ENCODE measurements at regions not wholly inside any gene's neighbourhood (a gene's known extent, or its start where the extent isn't known, plus 50 kb on each side); places are given as distances from the start of the nearest gene placed in this dataset.

GRCh38 chr1:221018414-221018813 is 139.2 kb downstream of the HLX start:
- Mint-ChIP-seq H3K36me3 (no peaks in the 10 kb centered on the region), H3K9me3 (peaks cover 0 to 2% of the 10 kb centered on the region in 2 donors), H3K4me3 (no peak overlapping the region), H3K4me1 (no peaks in the 10 kb centered on the region), H3K27ac (no peak overlapping the region), H3K27me3 (ENCODE audit: low read depth in 2 of 2) (no peaks in the 10 kb centered on the region)
- no peaks in the 10 kb centered on the region for H3K9me3 ChIP-seq (ENCODE audit: control insufficient read depth, insufficient read depth, low read length)
- H3K4me3 ChIP-seq (ENCODE audit: low read length), result no peak overlapping the region
- H3K4me1 ChIP-seq (ENCODE audit: control insufficient read depth, insufficient read depth, low read length), result no peaks in the 10 kb centered on the region
- no CpG with 5 or more reads among the region's 1 CpG for WGBS (ENCODE audit: insufficient coverage)
- H3K27ac ChIP-seq (ENCODE audit: low read length), result no peak overlapping the region
- DNase-seq (no peak), ATAC-seq (no peak)
- no peaks in the 10 kb centered on the region for H3K27me3 ChIP-seq (ENCODE audit: control insufficient read depth, insufficient read depth, low read length)
- no peak for TF ChIP-seq CTCF (IDR thresholded peaks at IDR 0.05)
- H3K36me3 ChIP-seq (ENCODE audit: control insufficient read depth, insufficient read depth, low read length), result no peaks in the 10 kb centered on the region
- intact Hi-C loops (cut with micrococcal nuclease), result no loop called here

GRCh38 chr1:221022331-221022730 is 143.1 kb downstream of the HLX start:
- Histone ChIP-seq H3K4me1 (ENCODE audit: control insufficient read depth, insufficient read depth, low read length) (no peaks in the 10 kb centered on the region), H3K36me3 (ENCODE audit: control insufficient read depth, insufficient read depth, low read length) (no peaks in the 10 kb centered on the region), H3K27ac (ENCODE audit: low read length) (no peak overlapping the region), H3K27me3 (ENCODE audit: control insufficient read depth, insufficient read depth, low read length) (no peaks in the 10 kb centered on the region), H3K4me3 (ENCODE audit: low read length) (no peak overlapping the region), H3K9me3 (ENCODE audit: control insufficient read depth, insufficient read depth, low read length) (no peaks in the 10 kb centered on the region)
- H3K36me3 Mint-ChIP-seq, result no peaks in the 10 kb centered on the region
- no peak for ATAC-seq
- no peak overlapping the region for H3K27ac Mint-ChIP-seq
- no peaks in the 10 kb centered on the region for H3K4me1 Mint-ChIP-seq
- intact Hi-C loops (cut with micrococcal nuclease), result no loop called here
- WGBS (ENCODE audit: insufficient coverage), result 91% methylated on average over 2 of the region's 3 CpGs
- peaks cover 0 to 2% of the 10 kb centered on the region in 2 donors for H3K9me3 Mint-ChIP-seq
- no peak for DNase-seq
- H3K27me3 Mint-ChIP-seq (ENCODE audit: low read depth in 2 of 2), result no peaks in the 10 kb centered on the region
- TF ChIP-seq CTCF (IDR thresholded peaks at IDR 0.05), result no peak
- no peak overlapping the region for H3K4me3 Mint-ChIP-seq

- Histone ChIP-seq H3K4me1 (ENCODE audit: control insufficient read depth, insufficient read depth, low read length) (no peaks in the 10 kb centered on the region), H3K4me3 (ENCODE audit: low read length) (no peak overlapping the region), H3K9me3 (ENCODE audit: control insufficient read depth, insufficient read depth, low read length) (no peaks in the 10 kb centered on the region), H3K36me3 (ENCODE audit: control insufficient read depth, insufficient read depth, low read length) (no peaks in the 10 kb centered on the region), H3K27me3 (ENCODE audit: control insufficient read depth, insufficient read depth, low read length) (no peaks in the 10 kb centered on the region), H3K27ac (ENCODE audit: low read length) (no peak overlapping the region)
- 94% methylated on average over 5 of the region's 5 CpGs for WGBS (ENCODE audit: insufficient coverage)
- no peak for DNase-seq
- Mint-ChIP-seq H3K4me3 (no peak overlapping the region), H3K36me3 (no peaks in the 10 kb centered on the region), H3K27ac (no peak overlapping the region), H3K27me3 (ENCODE audit: low read depth in 2 of 2) (no peaks in the 10 kb centered on the region), H3K9me3 (peaks cover 0 to 2% of the 10 kb centered on the region in 2 donors), H3K4me1 (no peaks in the 10 kb centered on the region)
- ATAC-seq, result no peak
- intact Hi-C loops (cut with micrococcal nuclease), result no loop called here
- TF ChIP-seq CTCF (IDR thresholded peaks at IDR 0.05), result no peak
Measured at GRCh38 chr1:221023482-221023881, 144.2 kb downstream of the HLX start.

DNA sequence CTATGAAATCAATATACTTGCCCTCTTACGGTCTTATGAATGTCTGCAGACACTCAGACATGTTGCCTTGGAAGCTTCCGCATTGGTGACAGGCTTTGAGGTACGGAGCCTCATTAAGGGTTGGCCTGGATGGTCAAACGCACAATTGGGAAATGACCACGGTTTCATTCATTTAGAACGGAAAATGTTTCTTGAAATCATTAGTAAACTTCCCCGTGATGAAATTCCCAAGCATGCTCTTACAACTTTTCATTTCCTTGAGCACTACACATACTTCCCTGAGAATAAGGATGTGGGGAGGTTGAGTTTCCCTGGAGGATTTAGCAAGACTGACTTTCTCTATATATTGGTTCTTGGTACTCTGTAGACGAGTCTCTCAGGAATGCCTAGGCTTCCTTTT is 146.3 kb downstream of the HLX start:
- Mint-ChIP-seq H3K36me3 (no peaks in the 10 kb centered on the region), H3K27me3 (ENCODE audit: low read depth in 2 of 2) (no peaks in the 10 kb centered on the region), H3K27ac (no peak overlapping the region), H3K4me3 (no peak overlapping the region), H3K9me3 (peaks cover 0 to 2% of the 10 kb centered on the region in 2 donors), H3K4me1 (no peaks in the 10 kb centered on the region)
- Histone ChIP-seq H3K9me3 (ENCODE audit: control insufficient read depth, insufficient read depth, low read length) (no peaks in the 10 kb centered on the region), H3K4me1 (ENCODE audit: control insufficient read depth, insufficient read depth, low read length) (no peaks in the 10 kb centered on the region), H3K27ac (ENCODE audit: low read length) (no peak overlapping the region), H3K4me3 (ENCODE audit: low read length) (no peak overlapping the region), H3K27me3 (ENCODE audit: control insufficient read depth, insufficient read depth, low read length) (no peaks in the 10 kb centered on the region), H3K36me3 (ENCODE audit: control insufficient read depth, insufficient read depth, low read length) (no peaks in the 10 kb centered on the region)
- DNase-seq (no peak), ATAC-seq (no peak)
- WGBS (ENCODE audit: insufficient coverage), result 77% methylated on average over 8 of the region's 8 CpGs
- TF ChIP-seq CTCF (IDR thresholded peaks at IDR 0.05), result no peak
- intact Hi-C loops (cut with micrococcal nuclease), result no loop called here

All from natural killer cell (primary cell).